SK-N-SH (cell line): ENCODE measurements at regions not wholly inside any gene's neighbourhood (a gene's known extent, or its start where the extent isn't known, plus 50 kb on each side); places are given as distances from the start of the nearest gene placed in this dataset.

ENCODE experiments used
- CTCF ChIA-PET: fragments of 300-600, 350-600 bp; formaldehyde crosslinking; extraction: SDS; loops from one replicate; lab custom pipeline; 2021; lab: Yijun Ruan, JAX
- POLR2A ChIA-PET: fragments of 350-600 bp; sonication (Branson Sonifier 250); formaldehyde crosslinking; extraction: SDS; loops from one replicate; lab custom pipeline; 2020; ENCODE audit warnings: antibody characterized with exemption, inconsistent platforms; lab: Yijun Ruan, JAX
- DNase-seq: peaks from one replicate; pipeline ENCODE4 v3.0.0; 2012
- H2AFZ ChIP-seq: fragments of 200-600 bp; sonication (generic); 2 replicates; pipeline ENCODE4 v1.8.1; 2016; ENCODE audit warnings: antibody characterized with exemption, mild to moderate bottlenecking, low read depth
- H3F3A ChIP-seq: fragments of 200-600 bp; sonication (generic); replicated peaks from 2 replicates; pipeline ENCODE3; 2016; ENCODE audit warnings: antibody characterized with exemption, mild to moderate bottlenecking; ENCODE audit not compliant: insufficient read depth
- H3K27ac ChIP-seq, 2 experiments: fragments of 200-500 bp in 1 of 2; fragments of 200-600 bp in 1 of 2; sonication (Bioruptor generic) in 1 of 2; sonication (generic), shearing (Covaris generic) in 1 of 2; 2 replicates each; pipeline versions ENCODE4 v1.5.1 to v1.6.1; 2014 to 2016; ENCODE audit warnings: low read depth in 2 of 2, inconsistent platforms in 1 of 2, low read length in 1 of 2, mild to moderate bottlenecking in 1 of 2, mixed read lengths in 1 of 2
- H3K27me3 ChIP-seq: fragments of 200-600 bp; sonication (generic), shearing (Covaris generic); 2 replicates; pipeline ENCODE4 v1.6.1; 2016; ENCODE audit warnings: mixed run types; ENCODE audit not compliant: insufficient read depth
- H3K36me3 ChIP-seq, 2 experiments: fragments of 200-500 bp in 1 of 2; fragments of 200-600 bp in 1 of 2; sonication (Bioruptor generic) in 1 of 2; sonication (generic) in 1 of 2; replicated peaks in 1 of 2; 2 replicates each; pipeline versions ENCODE3 to v1.5.1; 2014 to 2016; ENCODE audit warnings: low read length in 1 of 2, mild to moderate bottlenecking in 1 of 2; ENCODE audit not compliant: insufficient read depth in 2 of 2, control insufficient read depth in 1 of 2
- H3K4me1 ChIP-seq, 2 experiments: fragments of 200-500 bp in 1 of 2; fragments of 200-600 bp in 1 of 2; sonication (Bioruptor generic) in 1 of 2; sonication (generic), shearing (Covaris generic) in 1 of 2; 2 replicates each; pipeline versions ENCODE4 v1.5.1 to v1.6.1; 2014 to 2016; ENCODE audit warnings: low read depth in 1 of 2, low read length in 1 of 2, mixed run types in 1 of 2; ENCODE audit not compliant: insufficient read depth in 2 of 2, control insufficient read depth in 1 of 2
- H3K4me2 ChIP-seq: fragments of 200-600 bp; sonication (generic), shearing (Covaris generic); 2 replicates; pipeline ENCODE4 v1.6.1; 2017; ENCODE audit warnings: mixed run types
- H3K4me3 ChIP-seq, 2 experiments: fragments of 200-500 bp in 1 of 2; fragments of 200-600 bp in 1 of 2; sonication (Bioruptor generic) in 1 of 2; sonication (generic), shearing (Covaris generic) in 1 of 2; 2 replicates each; pipeline versions ENCODE4 v1.5.1 to v1.8.1; 2014 to 2016; ENCODE audit warnings: low read depth in 2 of 2, inconsistent platforms in 1 of 2, low read length in 1 of 2, mild to moderate bottlenecking in 1 of 2, mixed read lengths in 1 of 2, moderate library complexity in 1 of 2
- H3K79me2 ChIP-seq: fragments of 200-600 bp; sonication (generic); 2 replicates; pipeline ENCODE4 v1.8.1; 2017; ENCODE audit warnings: mild to moderate bottlenecking; ENCODE audit not compliant: insufficient read depth
- H3K9ac ChIP-seq: fragments of 200-600 bp; sonication (generic); 2 replicates; pipeline ENCODE4 v1.6.1; 2017; ENCODE audit warnings: mixed run types
- H3K9me2 ChIP-seq: fragments of 200-600 bp; sonication (generic); 2 replicates; pipeline ENCODE4 v1.6.1; 2017; ENCODE audit warnings: mixed run types
- H3K9me3 ChIP-seq: fragments of 200-600 bp; sonication (generic); 2 replicates; pipeline ENCODE4 v1.6.1; 2017; ENCODE audit warnings: mixed run types, mild to moderate bottlenecking, moderate library complexity
- H4K20me1 ChIP-seq: fragments of 200-600 bp; sonication (generic); 2 replicates; pipeline ENCODE4 v1.6.1; 2017; ENCODE audit warnings: mild to moderate bottlenecking, mixed run types; ENCODE audit not compliant: insufficient read depth
- CHD2 ChIP-seq: fragments of 150-350 bp; IDR thresholded peaks from 2 replicates; pipeline ENCODE4 v1.6.1; 2018; ENCODE audit warnings: low read length; ENCODE audit not compliant: partially characterized antibody
- EP300 ChIP-seq, 2 experiments: IDR thresholded peaks; 2 replicates each; pipeline versions ENCODE4 v1.4.0 to v1.6.1; 2012; ENCODE audit warnings: borderline replicate concordance in 1 of 2, low read depth in 1 of 2, low read length in 1 of 2
- FOSL2 ChIP-seq: IDR thresholded peaks from 2 replicates; pipeline ENCODE4 v1.4.0; 2012; ENCODE audit warnings: low read depth, mild to moderate bottlenecking, moderate library complexity, borderline replicate concordance
- JUND ChIP-seq: IDR thresholded peaks from 2 replicates; pipeline ENCODE4 v1.4.0; 2012
- MXI1 ChIP-seq: IDR thresholded peaks from 2 replicates; pipeline ENCODE4 v1.6.1; 2012; ENCODE audit warnings: mild to moderate bottlenecking, low read depth, low read length, improper control_type of control experiment
- NFIC ChIP-seq: IDR thresholded peaks from 2 replicates; pipeline ENCODE4 v1.4.0; 2012; ENCODE audit warnings: borderline replicate concordance
- NRF1 ChIP-seq: IDR thresholded peaks from 2 replicates; pipeline ENCODE4 v1.6.1; 2012; ENCODE audit warnings: low read depth, mild to moderate bottlenecking, low read length
- POLR2AphosphoS5 ChIP-seq: IDR thresholded peaks from 2 replicates; pipeline ENCODE4 v1.6.1; 2012; ENCODE audit warnings: low read depth, low read length
- RFX5 ChIP-seq: IDR thresholded peaks from 2 replicates; pipeline ENCODE4 v1.6.1; 2012; ENCODE audit warnings: mild to moderate bottlenecking, improper control_type of control experiment, low read length
- SIN3A ChIP-seq: IDR thresholded peaks from 2 replicates; pipeline ENCODE4 v1.6.1; 2012; ENCODE audit warnings: low read depth, mild to moderate bottlenecking, low read length, moderate library complexity, borderline replicate concordance
- SMC3 ChIP-seq: IDR thresholded peaks from 2 replicates; pipeline ENCODE4 v1.6.1; 2012; ENCODE audit warnings: low read depth, low read length, improper control_type of control experiment
- YY1 ChIP-seq: IDR thresholded peaks from 2 replicates; pipeline ENCODE4 v1.4.0; 2012; ENCODE audit warnings: low read depth, mild to moderate bottlenecking
- WGBS: methylation state at CpG from one replicate; pipeline ENCODE4 v1.1.6; 2017; ENCODE audit warnings: low lambda C conversion rate; 5-methylcytosine and 5-hydroxymethylcytosine counted together
- TF ChIP-seq, protein P1 (sequence below): fragments of 200-600 bp; sonication (generic); IDR thresholded peaks from 2 replicates; pipeline ENCODE4 v1.6.1; 2017; ENCODE audit warnings: antibody characterized with exemption, mild to moderate bottlenecking, moderate library complexity
- TF ChIP-seq, protein P2 (sequence below): fragments of 150-350 bp; IDR thresholded peaks from 2 replicates; pipeline ENCODE4 v1.6.1; 2017; ENCODE audit warnings: antibody characterized with exemption, low read length, low read depth, borderline replicate concordance
- TF ChIP-seq, protein P3 (sequence below): IDR thresholded peaks from 2 replicates; pipeline ENCODE4 v1.6.1; 2012; ENCODE audit warnings: mild to moderate bottlenecking, low read depth, low read length, moderate library complexity
- TF ChIP-seq, protein P4 (sequence below): IDR thresholded peaks from 2 replicates; pipeline ENCODE4 v1.4.0; 2012; ENCODE audit warnings: low read depth
- TF ChIP-seq, protein P5 (sequence below): fragments of 150-350 bp; IDR thresholded peaks from 2 replicates; pipeline ENCODE4 v1.6.1; 2016; ENCODE audit warnings: mild to moderate bottlenecking, low read depth, low read length
- TF ChIP-seq, protein P6 (sequence below): IDR thresholded peaks from 2 replicates; pipeline ENCODE4; 2012

DNA sequence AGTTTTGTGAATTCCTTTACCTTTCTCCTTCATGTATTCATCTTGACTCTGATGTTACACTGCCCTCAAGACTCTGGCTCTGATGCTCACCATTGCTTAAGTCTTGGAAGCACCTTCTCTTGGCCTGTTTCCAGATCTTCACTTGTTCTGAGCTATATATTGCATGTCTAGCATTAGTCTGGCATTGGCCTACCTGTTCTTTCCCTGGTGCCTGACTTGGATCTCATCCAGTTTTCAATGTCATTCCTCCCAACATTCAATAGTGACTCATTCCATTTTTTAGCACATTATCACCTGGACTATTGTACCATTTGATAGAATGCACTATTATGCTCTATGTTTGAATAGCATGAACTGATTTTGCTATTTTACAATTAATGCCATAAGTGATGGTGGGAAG, 127.3 kb upstream of the NYAP2 start (continued):
- no peak for TF ChIP-seq FOSL2

DNA sequence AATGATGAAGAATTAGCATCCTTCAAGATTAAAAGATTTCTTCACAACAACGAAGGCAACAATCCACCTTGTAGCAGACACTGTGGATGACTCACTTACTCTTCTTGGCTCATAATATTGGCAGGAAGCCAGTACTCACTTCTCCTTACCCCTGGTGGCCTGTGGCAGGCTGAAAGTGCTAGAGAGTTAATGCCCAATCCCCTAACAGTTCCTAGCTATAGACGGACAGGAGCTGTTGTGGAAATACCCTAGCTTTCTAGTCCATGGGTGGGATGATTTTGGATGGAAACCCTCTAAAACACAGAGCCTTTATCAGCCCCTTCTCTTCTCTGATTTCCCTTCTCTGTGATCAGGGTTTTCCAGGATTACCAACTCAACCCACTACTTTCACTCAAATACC, 128.6 kb upstream of the NYAP2 start:
- H3K27me3 ChIP-seq: no peaks in the 10 kb centered on the region
- no peak overlapping the region for H3K27ac ChIP-seq
- ChIA-PET POLR2A (no interaction called here), CTCF (no interaction called here)
- H3K4me3 ChIP-seq: no peak overlapping the region
- peak; percentile 19 for DNase-seq
- H4K20me1 ChIP-seq: no peaks in the 10 kb centered on the region
- no peak overlapping the region for H2AFZ ChIP-seq
- no peaks in the 10 kb centered on the region for H3K36me3 ChIP-seq
- H3K9me2 ChIP-seq: no peaks in the 10 kb centered on the region
- peaks cover 0 to 2% of the 10 kb centered on the region in 2 experiments; a peak in 3 of 4 replicates for H3K4me1 ChIP-seq
- WGBS: 14% methylated on average over 2 of the region's 2 CpGs
- no peak overlapping the region for H3K4me2 ChIP-seq
- no peaks in the 10 kb centered on the region for H3K9me3 ChIP-seq
- TF ChIP-seq FOSL2 (peak; percentile 73; the same call in 1 of the 2 replicates), NFIC (peak; percentile 93), MXI1 (no peak), EP300 (IDR thresholded peaks at IDR 0.05; ENCODE audit: borderline replicate concordance in 1 of 2, low read depth in 1 of 2, low read length in 1 of 2) (no peak), JUND (peak; percentile 61)
- TF ChIP-seq, protein P1, sequence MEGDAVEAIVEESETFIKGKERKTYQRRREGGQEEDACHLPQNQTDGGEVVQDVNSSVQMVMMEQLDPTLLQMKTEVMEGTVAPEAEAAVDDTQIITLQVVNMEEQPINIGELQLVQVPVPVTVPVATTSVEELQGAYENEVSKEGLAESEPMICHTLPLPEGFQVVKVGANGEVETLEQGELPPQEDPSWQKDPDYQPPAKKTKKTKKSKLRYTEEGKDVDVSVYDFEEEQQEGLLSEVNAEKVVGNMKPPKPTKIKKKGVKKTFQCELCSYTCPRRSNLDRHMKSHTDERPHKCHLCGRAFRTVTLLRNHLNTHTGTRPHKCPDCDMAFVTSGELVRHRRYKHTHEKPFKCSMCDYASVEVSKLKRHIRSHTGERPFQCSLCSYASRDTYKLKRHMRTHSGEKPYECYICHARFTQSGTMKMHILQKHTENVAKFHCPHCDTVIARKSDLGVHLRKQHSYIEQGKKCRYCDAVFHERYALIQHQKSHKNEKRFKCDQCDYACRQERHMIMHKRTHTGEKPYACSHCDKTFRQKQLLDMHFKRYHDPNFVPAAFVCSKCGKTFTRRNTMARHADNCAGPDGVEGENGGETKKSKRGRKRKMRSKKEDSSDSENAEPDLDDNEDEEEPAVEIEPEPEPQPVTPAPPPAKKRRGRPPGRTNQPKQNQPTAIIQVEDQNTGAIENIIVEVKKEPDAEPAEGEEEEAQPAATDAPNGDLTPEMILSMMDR: peak; percentile 31; the same call in 1 of the 2 replicates
- TF ChIP-seq, all 33 proteins: peak for 4
- no peak overlapping the region for H3K9ac ChIP-seq
- no peaks in the 10 kb centered on the region for H3K79me2 ChIP-seq
- no peaks in the 10 kb centered on the region for H3F3A ChIP-seq

DNA sequence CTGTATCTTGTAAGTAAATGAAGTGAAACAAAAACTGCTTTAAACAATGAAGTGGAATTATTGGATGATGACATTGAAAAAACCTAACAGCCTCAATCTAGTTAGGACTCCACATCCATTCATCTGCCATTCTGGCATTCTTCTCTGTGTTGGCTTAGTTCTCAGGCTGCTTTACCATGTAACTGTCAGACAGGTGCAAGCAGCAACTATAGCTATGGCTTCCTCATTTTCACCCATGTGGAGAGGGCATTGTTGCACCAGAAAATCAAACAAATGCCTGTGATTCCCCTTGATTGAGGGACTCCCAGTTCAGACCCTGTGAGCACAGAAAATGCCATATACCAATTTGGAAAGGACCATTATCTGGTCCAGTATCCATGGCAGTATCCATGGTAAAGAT, 129.5 kb upstream of the NYAP2 start:
- ChIA-PET POLR2A (no interaction called here), CTCF (no interaction called here)
- H2AFZ ChIP-seq: no peak overlapping the region
- DNase-seq: no peak
- H3F3A ChIP-seq: no peaks in the 10 kb centered on the region
- no peaks in the 10 kb centered on the region for H4K20me1 ChIP-seq
- H3K9me2 ChIP-seq: no peaks in the 10 kb centered on the region; the same call in 1 of the 2 replicates
- H3K27ac ChIP-seq: no peak overlapping the region
- H3K9me3 ChIP-seq: no peaks in the 10 kb centered on the region
- H3K4me1 ChIP-seq: peaks cover 0 to 2% of the 10 kb centered on the region in 2 experiments; a peak in 3 of 4 replicates
- H3K36me3 ChIP-seq: no peaks in the 10 kb centered on the region
- H3K79me2 ChIP-seq: no peaks in the 10 kb centered on the region
- no peak overlapping the region for H3K9ac ChIP-seq
- H3K27me3 ChIP-seq: no peaks in the 10 kb centered on the region
- H3K4me3 ChIP-seq: no peak overlapping the region
- H3K4me2 ChIP-seq: no peak overlapping the region
- TF ChIP-seq CHD2 (no peak), POLR2AphosphoS5 (no peak), EP300 (IDR thresholded peaks at IDR 0.05; ENCODE audit: borderline replicate concordance in 1 of 2, low read depth in 1 of 2, low read length in 1 of 2) (no peak), NFIC (no peak), MXI1 (no peak), SIN3A (no peak), RFX5 (no peak), NRF1 (no peak), SMC3 (no peak), YY1 (no peak)
- TF ChIP-seq, protein P2, sequence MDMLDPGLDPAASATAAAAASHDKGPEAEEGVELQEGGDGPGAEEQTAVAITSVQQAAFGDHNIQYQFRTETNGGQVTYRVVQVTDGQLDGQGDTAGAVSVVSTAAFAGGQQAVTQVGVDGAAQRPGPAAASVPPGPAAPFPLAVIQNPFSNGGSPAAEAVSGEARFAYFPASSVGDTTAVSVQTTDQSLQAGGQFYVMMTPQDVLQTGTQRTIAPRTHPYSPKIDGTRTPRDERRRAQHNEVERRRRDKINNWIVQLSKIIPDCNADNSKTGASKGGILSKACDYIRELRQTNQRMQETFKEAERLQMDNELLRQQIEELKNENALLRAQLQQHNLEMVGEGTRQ: no peak
- TF ChIP-seq, protein P3, sequence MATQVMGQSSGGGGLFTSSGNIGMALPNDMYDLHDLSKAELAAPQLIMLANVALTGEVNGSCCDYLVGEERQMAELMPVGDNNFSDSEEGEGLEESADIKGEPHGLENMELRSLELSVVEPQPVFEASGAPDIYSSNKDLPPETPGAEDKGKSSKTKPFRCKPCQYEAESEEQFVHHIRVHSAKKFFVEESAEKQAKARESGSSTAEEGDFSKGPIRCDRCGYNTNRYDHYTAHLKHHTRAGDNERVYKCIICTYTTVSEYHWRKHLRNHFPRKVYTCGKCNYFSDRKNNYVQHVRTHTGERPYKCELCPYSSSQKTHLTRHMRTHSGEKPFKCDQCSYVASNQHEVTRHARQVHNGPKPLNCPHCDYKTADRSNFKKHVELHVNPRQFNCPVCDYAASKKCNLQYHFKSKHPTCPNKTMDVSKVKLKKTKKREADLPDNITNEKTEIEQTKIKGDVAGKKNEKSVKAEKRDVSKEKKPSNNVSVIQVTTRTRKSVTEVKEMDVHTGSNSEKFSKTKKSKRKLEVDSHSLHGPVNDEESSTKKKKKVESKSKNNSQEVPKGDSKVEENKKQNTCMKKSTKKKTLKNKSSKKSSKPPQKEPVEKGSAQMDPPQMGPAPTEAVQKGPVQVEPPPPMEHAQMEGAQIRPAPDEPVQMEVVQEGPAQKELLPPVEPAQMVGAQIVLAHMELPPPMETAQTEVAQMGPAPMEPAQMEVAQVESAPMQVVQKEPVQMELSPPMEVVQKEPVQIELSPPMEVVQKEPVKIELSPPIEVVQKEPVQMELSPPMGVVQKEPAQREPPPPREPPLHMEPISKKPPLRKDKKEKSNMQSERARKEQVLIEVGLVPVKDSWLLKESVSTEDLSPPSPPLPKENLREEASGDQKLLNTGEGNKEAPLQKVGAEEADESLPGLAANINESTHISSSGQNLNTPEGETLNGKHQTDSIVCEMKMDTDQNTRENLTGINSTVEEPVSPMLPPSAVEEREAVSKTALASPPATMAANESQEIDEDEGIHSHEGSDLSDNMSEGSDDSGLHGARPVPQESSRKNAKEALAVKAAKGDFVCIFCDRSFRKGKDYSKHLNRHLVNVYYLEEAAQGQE: no peak
- TF ChIP-seq, protein P4, sequence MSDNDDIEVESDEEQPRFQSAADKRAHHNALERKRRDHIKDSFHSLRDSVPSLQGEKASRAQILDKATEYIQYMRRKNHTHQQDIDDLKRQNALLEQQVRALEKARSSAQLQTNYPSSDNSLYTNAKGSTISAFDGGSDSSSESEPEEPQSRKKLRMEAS: no peak
- TF ChIP-seq, protein P5, sequence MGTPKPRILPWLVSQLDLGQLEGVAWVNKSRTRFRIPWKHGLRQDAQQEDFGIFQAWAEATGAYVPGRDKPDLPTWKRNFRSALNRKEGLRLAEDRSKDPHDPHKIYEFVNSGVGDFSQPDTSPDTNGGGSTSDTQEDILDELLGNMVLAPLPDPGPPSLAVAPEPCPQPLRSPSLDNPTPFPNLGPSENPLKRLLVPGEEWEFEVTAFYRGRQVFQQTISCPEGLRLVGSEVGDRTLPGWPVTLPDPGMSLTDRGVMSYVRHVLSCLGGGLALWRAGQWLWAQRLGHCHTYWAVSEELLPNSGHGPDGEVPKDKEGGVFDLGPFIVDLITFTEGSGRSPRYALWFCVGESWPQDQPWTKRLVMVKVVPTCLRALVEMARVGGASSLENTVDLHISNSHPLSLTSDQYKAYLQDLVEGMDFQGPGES: no peak
- TF ChIP-seq, protein P6, sequence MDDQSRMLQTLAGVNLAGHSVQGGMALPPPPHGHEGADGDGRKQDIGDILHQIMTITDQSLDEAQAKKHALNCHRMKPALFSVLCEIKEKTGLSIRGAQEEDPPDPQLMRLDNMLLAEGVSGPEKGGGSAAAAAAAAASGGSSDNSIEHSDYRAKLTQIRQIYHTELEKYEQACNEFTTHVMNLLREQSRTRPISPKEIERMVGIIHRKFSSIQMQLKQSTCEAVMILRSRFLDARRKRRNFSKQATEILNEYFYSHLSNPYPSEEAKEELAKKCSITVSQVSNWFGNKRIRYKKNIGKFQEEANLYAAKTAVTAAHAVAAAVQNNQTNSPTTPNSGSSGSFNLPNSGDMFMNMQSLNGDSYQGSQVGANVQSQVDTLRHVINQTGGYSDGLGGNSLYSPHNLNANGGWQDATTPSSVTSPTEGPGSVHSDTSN: no peak
